Panc1 (cell line): ENCODE measurements at regions not wholly inside any gene's neighbourhood (a gene's known extent, or its start where the extent isn't known, plus 50 kb on each side); places are given as distances from the start of the nearest gene placed in this dataset.

Experiments
- ATAC-seq: fragments of 200-7000 bp; cut with Tn5 transposase; 2 replicates; pipeline ENCODE4 v1.9.1; 2020; ENCODE audit warnings: mild to moderate bottlenecking, moderate library complexity
- BruUV-seq: library from RNA; stranded (reverse); fragments of 400-500 nt; replicated peaks from 2 replicates; lab custom pipeline; 2021; lab: Mats Ljungman, UMichigan
- CTCF ChIA-PET: fragments of 300-600 bp; sonication (Branson Sonifier 250); formaldehyde crosslinking; loops from one replicate; lab custom pipeline; 2022; ENCODE audit warnings: antibody characterized with exemption; lab: Charles Lee
- POLR2A ChIA-PET: fragments of 300-600 bp; sonication (Branson Sonifier 250); formaldehyde crosslinking; loops from one replicate; lab custom pipeline; 2022; ENCODE audit warnings: antibody characterized with exemption; lab: Charles Lee
- DNase-seq: peaks from one replicate; pipeline ENCODE4 v3.0.0-alpha.2; 2010; ENCODE audit warnings: low read depth, low spot score
- H3K27ac ChIP-seq: 2 replicates; pipeline ENCODE4 v1.5.1; 2011; ENCODE audit warnings: mild to moderate bottlenecking, low read length, inconsistent platforms
- H3K27me3 ChIP-seq: fragments of 200-500 bp; sonication (Bioruptor generic); 2 replicates; pipeline ENCODE4 v1.6.0; 2014; ENCODE audit warnings: low read length, inconsistent platforms; ENCODE audit not compliant: control insufficient read depth, insufficient read depth
- H3K36me3 ChIP-seq: fragments of 200-500 bp; sonication (Bioruptor generic); 2 replicates; pipeline ENCODE4 v1.5.1; 2014; ENCODE audit warnings: inconsistent platforms, mild to moderate bottlenecking, low read length, moderate library complexity; ENCODE audit not compliant: control insufficient read depth, insufficient read depth
- H3K4me1 ChIP-seq: 2 replicates; pipeline ENCODE4 v1.5.1; 2011; ENCODE audit warnings: inconsistent platforms, mild to moderate bottlenecking, low read length, moderate library complexity; ENCODE audit not compliant: control insufficient read depth, insufficient read depth
- H3K4me3 ChIP-seq, 2 experiments: 2 replicates each; pipeline ENCODE4 v1.5.1; 2011 to 2012; ENCODE audit warnings: low read depth in 2 of 2, low read length in 2 of 2, mild to moderate bottlenecking in 2 of 2, inconsistent platforms in 1 of 2, moderate library complexity in 1 of 2
- H3K9me3 ChIP-seq: fragments of 200-500 bp; sonication (Bioruptor generic); 2 replicates; pipeline ENCODE4 v1.5.1; 2014; ENCODE audit warnings: low read depth, mild to moderate bottlenecking, inconsistent platforms, low read length, moderate library complexity; ENCODE audit not compliant: control insufficient read depth, insufficient read depth
- POLR2AphosphoS5 ChIP-seq: IDR thresholded peaks from 2 replicates; pipeline ENCODE4 v1.6.1; 2012; ENCODE audit warnings: mild to moderate bottlenecking, low read depth, low read length, moderate library complexity
- SIN3A ChIP-seq: IDR thresholded peaks from 2 replicates; pipeline ENCODE4 v1.6.1; 2012; ENCODE audit warnings: low read depth, mild to moderate bottlenecking, low read length, moderate library complexity, borderline replicate concordance; ENCODE audit not compliant: insufficient read depth
- TCF7L2 ChIP-seq: IDR thresholded peaks from 2 replicates; pipeline ENCODE4 v1.6.1; 2011; ENCODE audit warnings: mild to moderate bottlenecking, low read depth, low read length, inconsistent platforms
- in situ Hi-C: cut with HindIII; loops from 2 replicates; pipeline ENCODE4 v1.10.0; 2016; ENCODE audit warnings: low sequenced_read_pairs, low pct_unique_long_range_greater_than_20kb
- intact Hi-C: fragments of 100-400 bp; cut with micrococcal nuclease; formaldehyde crosslinking; loops from one replicate; pipeline ENCODE4 v1.10.0; 2022; ENCODE audit not compliant: unreplicated experiment
- TF ChIP-seq, protein P1 (sequence below): fragments of 450-650 bp; IDR thresholded peaks from 2 replicates; pipeline ENCODE4 v1.5.1; 2017; ENCODE audit warnings: mild to moderate bottlenecking
- TF ChIP-seq, protein P2 (sequence below), 2 experiments: IDR thresholded peaks; 2 replicates each; pipeline ENCODE4 v1.6.1; 2011 to 2012; ENCODE audit warnings: low read depth in 2 of 2, control low read depth in 1 of 2, low read length in 1 of 2, mild to moderate bottlenecking in 1 of 2, moderate library complexity in 1 of 2; ENCODE audit not compliant: insufficient read depth in 1 of 2

DNA sequence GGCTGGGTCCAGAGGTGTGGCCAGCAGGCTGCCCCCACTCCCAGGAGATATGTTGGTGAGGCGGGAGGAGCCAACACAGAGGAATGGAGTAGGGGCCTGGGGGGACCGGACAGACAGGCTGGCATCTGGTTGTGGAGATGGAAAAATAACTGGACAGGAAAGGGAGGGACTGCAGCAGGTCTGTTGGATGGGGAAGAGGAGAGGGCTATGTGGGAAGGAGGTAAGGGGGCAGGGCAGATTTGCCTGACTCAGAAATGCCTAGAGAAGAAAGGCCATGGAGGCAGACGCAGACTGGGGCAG, 160.4 kb downstream of the TRIM29 start:
- no TSS peak for BruUV-seq
- ChIA-PET POLR2A (no interaction called here), CTCF (no interaction called here)
- Histone ChIP-seq H3K36me3 (no peaks in the 10 kb centered on the region), H3K4me1 (no peaks in the 10 kb centered on the region), H3K9me3 (no peaks in the 10 kb centered on the region), H3K27ac (no peak overlapping the region), H3K27me3 (peaks cover 9% of the 10 kb centered on the region; the same call in 1 of the 2 replicates), H3K4me3 (no peak overlapping the region)
- in situ Hi-C loops: no loop called here
- no peak for DNase-seq
- intact Hi-C loops: no loop called here
- TF ChIP-seq, protein P1, sequence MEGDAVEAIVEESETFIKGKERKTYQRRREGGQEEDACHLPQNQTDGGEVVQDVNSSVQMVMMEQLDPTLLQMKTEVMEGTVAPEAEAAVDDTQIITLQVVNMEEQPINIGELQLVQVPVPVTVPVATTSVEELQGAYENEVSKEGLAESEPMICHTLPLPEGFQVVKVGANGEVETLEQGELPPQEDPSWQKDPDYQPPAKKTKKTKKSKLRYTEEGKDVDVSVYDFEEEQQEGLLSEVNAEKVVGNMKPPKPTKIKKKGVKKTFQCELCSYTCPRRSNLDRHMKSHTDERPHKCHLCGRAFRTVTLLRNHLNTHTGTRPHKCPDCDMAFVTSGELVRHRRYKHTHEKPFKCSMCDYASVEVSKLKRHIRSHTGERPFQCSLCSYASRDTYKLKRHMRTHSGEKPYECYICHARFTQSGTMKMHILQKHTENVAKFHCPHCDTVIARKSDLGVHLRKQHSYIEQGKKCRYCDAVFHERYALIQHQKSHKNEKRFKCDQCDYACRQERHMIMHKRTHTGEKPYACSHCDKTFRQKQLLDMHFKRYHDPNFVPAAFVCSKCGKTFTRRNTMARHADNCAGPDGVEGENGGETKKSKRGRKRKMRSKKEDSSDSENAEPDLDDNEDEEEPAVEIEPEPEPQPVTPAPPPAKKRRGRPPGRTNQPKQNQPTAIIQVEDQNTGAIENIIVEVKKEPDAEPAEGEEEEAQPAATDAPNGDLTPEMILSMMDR: no peak
- no peak for TF ChIP-seq SIN3A
- no peak for ATAC-seq

DNA sequence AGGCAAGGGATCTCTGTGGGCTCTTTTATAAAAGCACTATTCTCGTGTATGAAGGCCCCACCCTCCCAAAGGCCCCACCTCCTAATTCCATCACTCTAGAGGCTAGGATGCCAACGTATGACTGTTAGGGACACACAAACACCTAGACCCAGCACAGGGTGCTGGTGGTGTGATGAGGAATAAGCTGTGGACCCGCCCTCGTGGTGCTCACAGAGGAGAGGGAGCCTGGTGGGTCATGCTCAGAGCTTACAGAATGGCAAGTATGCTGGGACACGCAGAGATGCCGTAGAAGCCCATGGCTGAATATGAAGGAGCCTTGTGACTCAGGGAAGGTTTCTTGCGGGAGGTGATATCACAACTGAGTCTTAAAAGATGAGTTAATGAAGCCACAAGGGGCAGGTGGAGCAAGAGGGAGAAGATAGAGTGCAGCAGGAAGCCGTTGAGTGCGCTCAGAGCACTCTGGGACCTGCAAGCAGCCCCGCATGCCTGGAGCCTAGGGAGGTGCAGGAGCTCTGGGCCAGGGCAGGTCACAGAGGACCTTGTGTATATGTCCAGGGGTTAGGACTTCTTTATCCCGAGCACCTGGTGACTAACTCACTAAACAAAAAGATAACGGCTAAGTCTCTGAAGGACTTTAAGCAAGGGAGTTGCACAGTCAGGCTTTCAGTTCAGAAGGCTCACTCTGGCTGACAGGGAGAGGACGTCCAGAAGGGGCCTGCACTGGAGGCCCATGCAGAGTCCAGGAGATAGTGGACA, 160.9 kb downstream of the TRIM29 start:
- in situ Hi-C loops: no loop called here
- peaks cover 9% of the 10 kb centered on the region; the same call in 1 of the 2 replicates for H3K27me3 ChIP-seq
- ATAC-seq: no peak

More for the DNA sequence above, 160.9 kb downstream of the TRIM29 start:
- ChIA-PET CTCF (no interaction called here), POLR2A (no interaction called here)
- Histone ChIP-seq H3K9me3 (no peaks in the 10 kb centered on the region), H3K36me3 (no peaks in the 10 kb centered on the region), H3K27ac (no peak overlapping the region), H3K4me3 (no peak overlapping the region), H3K4me1 (no peaks in the 10 kb centered on the region)
- intact Hi-C loops: no loop called here
- TF ChIP-seq, protein P1: no peak
- TF ChIP-seq POLR2AphosphoS5 (no peak), TCF7L2 (no peak), SIN3A (no peak)
- TF ChIP-seq, protein P2, sequence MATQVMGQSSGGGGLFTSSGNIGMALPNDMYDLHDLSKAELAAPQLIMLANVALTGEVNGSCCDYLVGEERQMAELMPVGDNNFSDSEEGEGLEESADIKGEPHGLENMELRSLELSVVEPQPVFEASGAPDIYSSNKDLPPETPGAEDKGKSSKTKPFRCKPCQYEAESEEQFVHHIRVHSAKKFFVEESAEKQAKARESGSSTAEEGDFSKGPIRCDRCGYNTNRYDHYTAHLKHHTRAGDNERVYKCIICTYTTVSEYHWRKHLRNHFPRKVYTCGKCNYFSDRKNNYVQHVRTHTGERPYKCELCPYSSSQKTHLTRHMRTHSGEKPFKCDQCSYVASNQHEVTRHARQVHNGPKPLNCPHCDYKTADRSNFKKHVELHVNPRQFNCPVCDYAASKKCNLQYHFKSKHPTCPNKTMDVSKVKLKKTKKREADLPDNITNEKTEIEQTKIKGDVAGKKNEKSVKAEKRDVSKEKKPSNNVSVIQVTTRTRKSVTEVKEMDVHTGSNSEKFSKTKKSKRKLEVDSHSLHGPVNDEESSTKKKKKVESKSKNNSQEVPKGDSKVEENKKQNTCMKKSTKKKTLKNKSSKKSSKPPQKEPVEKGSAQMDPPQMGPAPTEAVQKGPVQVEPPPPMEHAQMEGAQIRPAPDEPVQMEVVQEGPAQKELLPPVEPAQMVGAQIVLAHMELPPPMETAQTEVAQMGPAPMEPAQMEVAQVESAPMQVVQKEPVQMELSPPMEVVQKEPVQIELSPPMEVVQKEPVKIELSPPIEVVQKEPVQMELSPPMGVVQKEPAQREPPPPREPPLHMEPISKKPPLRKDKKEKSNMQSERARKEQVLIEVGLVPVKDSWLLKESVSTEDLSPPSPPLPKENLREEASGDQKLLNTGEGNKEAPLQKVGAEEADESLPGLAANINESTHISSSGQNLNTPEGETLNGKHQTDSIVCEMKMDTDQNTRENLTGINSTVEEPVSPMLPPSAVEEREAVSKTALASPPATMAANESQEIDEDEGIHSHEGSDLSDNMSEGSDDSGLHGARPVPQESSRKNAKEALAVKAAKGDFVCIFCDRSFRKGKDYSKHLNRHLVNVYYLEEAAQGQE (IDR thresholded peaks at IDR 0.05; ENCODE audit: insufficient read depth in 1 of 2, low read depth in 2 of 2, low read length in 1 of 2): no peak
- no peak for DNase-seq
- no TSS peak for BruUV-seq
